H1 (cell line): ENCODE measurements at regions not wholly inside any gene's neighbourhood (a gene's known extent, or its start where the extent isn't known, plus 50 kb on each side); places are given as distances from the start of the nearest gene placed in this dataset.

ENCODE experiments used
- BCL11A ChIP-seq, 2 experiments: IDR thresholded peaks; one replicate each; pipeline ENCODE4 v1.6.1; 2011; ENCODE audit warnings: low read depth in 2 of 2, low read length in 2 of 2, mild to moderate bottlenecking in 2 of 2
- BRCA1 ChIP-seq: IDR thresholded peaks from 2 replicates; pipeline ENCODE4 v1.6.1; 2012; ENCODE audit warnings: low read depth, low read length, improper control_type of control experiment
- CBX8 ChIP-seq: fragments of 300-800, 300-1000 bp; sonication (generic); IDR thresholded peaks from 2 replicates; pipeline ENCODE4 v1.7.1; 2016; ENCODE audit warnings: low read depth, low read length, borderline replicate concordance
- CHD2 ChIP-seq: IDR thresholded peaks from 2 replicates; pipeline ENCODE4 v1.6.1; 2012; ENCODE audit warnings: low read length, improper control_type of control experiment
- EGR1 ChIP-seq: IDR thresholded peaks from 2 replicates; pipeline ENCODE4 v1.6.1; 2011; ENCODE audit warnings: low read depth, low read length, borderline replicate concordance
- GTF2F1 ChIP-seq: IDR thresholded peaks from 2 replicates; pipeline ENCODE4 v1.6.1; 2012; ENCODE audit warnings: low read depth, low read length, improper control_type of control experiment, borderline replicate concordance
- SIRT6 ChIP-seq: IDR thresholded peaks from one replicate; pipeline ENCODE4 v1.7.1; 2012; ENCODE audit warnings: low read length, inconsistent platforms
- SUZ12 ChIP-seq: fragments of 200-600 bp; sonication (generic); IDR thresholded peaks from 2 replicates; pipeline ENCODE4 v1.6.1; 2012; ENCODE audit warnings: mild to moderate bottlenecking, inconsistent platforms, low read length, moderate library complexity, mixed read lengths
- USF2 ChIP-seq: IDR thresholded peaks from 2 replicates; pipeline ENCODE4 v1.6.1; 2011; ENCODE audit warnings: low read length, improper control_type of control experiment
- YY1 ChIP-seq: IDR thresholded peaks from 2 replicates; pipeline ENCODE4 v1.6.1; 2011; ENCODE audit warnings: low read depth, mild to moderate bottlenecking, low read length

GRCh38 chr1:209454340-209454994, 129.0 kb upstream of the CAMK1G start (continued):
- TF ChIP-seq GTF2F1 (no peak), BRCA1 (no peak), SIRT6 (no peak), SUZ12 (no peak), YY1 (no peak), EGR1 (no peak), USF2 (no peak), BCL11A (IDR thresholded peaks at IDR 0.05; ENCODE audit: low read depth in 2 of 2, low read length in 2 of 2) (no peak), CBX8 (no peak), CHD2 (no peak)
- TF ChIP-seq, all 59 proteins: peak for 0
